OCI-LY3 (cell line): ENCODE measurements at regions not wholly inside any gene's neighbourhood (a gene's known extent, or its start where the extent isn't known, plus 50 kb on each side); places are given as distances from the start of the nearest gene placed in this dataset.
"Not testable (repeated sequence)": the region's sequence is repeated elsewhere in the genome, so short reads cannot be mapped to it uniquely, and the experiment has no call there.

Experiments used
- CTCF ChIP-seq: fragments of 200-600, 300-600 bp; sonication (generic); IDR thresholded peaks from 2 replicates; pipeline ENCODE4 v1.5.1; 2014; ENCODE audit warnings: antibody characterized with exemption, low read length, low read depth
- EZH2phosphoT487 ChIP-seq: fragments of 200-600 bp; shearing (Covaris generic); IDR thresholded peaks from 2 replicates; pipeline ENCODE4 v1.6.1; 2018; ENCODE audit warnings: antibody characterized with exemption, mixed run types, low read depth

DNA sequence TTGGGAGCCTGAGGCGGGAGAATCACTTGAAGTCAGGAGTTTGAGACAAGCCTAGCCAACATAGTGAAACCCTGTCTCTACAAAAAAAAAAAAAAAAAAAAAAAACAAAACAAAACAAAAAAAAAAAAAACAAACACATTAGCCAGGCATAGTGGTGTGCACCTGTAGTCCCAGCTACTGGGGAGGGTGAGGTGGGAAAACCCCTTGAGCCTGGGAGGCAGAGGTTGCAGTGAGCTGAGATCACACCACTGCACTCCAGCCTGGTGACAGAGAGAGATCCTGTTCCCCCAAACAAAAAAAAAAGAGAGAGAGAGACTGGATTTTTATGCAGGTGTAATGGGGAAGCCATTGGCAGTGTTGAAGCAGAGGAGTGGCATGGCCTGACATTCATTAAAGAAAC lies 385.7 kb upstream of the TENM3 start:
- TF ChIP-seq CTCF, EZH2phosphoT487: not testable (repeated sequence)
